PFSK-1 (cell line): ENCODE measurements at regions not wholly inside any gene's neighbourhood (a gene's known extent, or its start where the extent isn't known, plus 50 kb on each side); places are given as distances from the start of the nearest gene placed in this dataset.

ENCODE experiments used
- POLR2AphosphoS5 ChIP-seq: IDR thresholded peaks from 2 replicates; pipeline ENCODE4 v1.6.1; 2012; ENCODE audit warnings: low read depth, mild to moderate bottlenecking, control low read depth, low read length, moderate library complexity
- SIN3A ChIP-seq: IDR thresholded peaks from 2 replicates; pipeline ENCODE4 v1.6.1; 2012; ENCODE audit warnings: mild to moderate bottlenecking, low read length, moderate library complexity, borderline replicate concordance; ENCODE audit not compliant: insufficient read depth
- TAF1 ChIP-seq: IDR thresholded peaks from 2 replicates; pipeline ENCODE4 v1.6.1; 2012; ENCODE audit warnings: low read length, control low read depth, borderline replicate concordance; ENCODE audit not compliant: insufficient read depth
- TF ChIP-seq, protein P1 (sequence below), 2 experiments: IDR thresholded peaks; 2 replicates each; pipeline versions ENCODE4 v1.6.1 to v1.8.0; 2011 to 2012; ENCODE audit warnings: low read depth in 2 of 2, low read length in 2 of 2, control low read depth in 1 of 2, inconsistent platforms in 1 of 2, mild to moderate bottlenecking in 1 of 2, moderate library complexity in 1 of 2; ENCODE audit not compliant: insufficient read depth in 1 of 2

DNA sequence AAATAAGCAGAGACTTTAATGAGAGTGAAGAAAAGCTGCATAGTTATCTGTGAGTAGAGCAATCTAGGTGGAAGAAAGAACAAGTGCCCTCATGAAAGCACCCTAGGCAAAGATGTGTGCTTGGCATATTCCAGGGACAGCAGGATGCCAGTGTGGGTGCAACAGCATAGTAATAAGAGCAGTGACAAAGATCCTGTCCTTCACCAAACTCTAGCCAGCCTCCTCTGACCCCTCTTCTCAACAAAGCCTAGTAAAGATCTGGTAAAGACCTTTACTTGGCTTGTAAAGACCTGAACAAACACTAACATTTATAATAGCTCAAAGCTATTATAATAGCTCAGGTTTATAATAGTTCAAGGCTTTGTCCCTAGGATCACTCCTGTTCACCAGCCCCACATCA is 735.4 kb downstream of the PCDH7 start:
- no peak for TF ChIP-seq POLR2AphosphoS5
- no peak for TF ChIP-seq TAF1
- TF ChIP-seq, protein P1, sequence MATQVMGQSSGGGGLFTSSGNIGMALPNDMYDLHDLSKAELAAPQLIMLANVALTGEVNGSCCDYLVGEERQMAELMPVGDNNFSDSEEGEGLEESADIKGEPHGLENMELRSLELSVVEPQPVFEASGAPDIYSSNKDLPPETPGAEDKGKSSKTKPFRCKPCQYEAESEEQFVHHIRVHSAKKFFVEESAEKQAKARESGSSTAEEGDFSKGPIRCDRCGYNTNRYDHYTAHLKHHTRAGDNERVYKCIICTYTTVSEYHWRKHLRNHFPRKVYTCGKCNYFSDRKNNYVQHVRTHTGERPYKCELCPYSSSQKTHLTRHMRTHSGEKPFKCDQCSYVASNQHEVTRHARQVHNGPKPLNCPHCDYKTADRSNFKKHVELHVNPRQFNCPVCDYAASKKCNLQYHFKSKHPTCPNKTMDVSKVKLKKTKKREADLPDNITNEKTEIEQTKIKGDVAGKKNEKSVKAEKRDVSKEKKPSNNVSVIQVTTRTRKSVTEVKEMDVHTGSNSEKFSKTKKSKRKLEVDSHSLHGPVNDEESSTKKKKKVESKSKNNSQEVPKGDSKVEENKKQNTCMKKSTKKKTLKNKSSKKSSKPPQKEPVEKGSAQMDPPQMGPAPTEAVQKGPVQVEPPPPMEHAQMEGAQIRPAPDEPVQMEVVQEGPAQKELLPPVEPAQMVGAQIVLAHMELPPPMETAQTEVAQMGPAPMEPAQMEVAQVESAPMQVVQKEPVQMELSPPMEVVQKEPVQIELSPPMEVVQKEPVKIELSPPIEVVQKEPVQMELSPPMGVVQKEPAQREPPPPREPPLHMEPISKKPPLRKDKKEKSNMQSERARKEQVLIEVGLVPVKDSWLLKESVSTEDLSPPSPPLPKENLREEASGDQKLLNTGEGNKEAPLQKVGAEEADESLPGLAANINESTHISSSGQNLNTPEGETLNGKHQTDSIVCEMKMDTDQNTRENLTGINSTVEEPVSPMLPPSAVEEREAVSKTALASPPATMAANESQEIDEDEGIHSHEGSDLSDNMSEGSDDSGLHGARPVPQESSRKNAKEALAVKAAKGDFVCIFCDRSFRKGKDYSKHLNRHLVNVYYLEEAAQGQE (IDR thresholded peaks at IDR 0.05; ENCODE audit: insufficient read depth in 1 of 2, low read depth in 2 of 2, low read length in 2 of 2), result no peak
- TF ChIP-seq SIN3A, result no peak
